GM12878 (cell line): ENCODE measurements at regions not wholly inside any gene's neighbourhood (a gene's known extent, or its start where the extent isn't known, plus 50 kb on each side); places are given as distances from the start of the nearest gene placed in this dataset.

ENCODE experiments used
- ATAC-seq: fragments of 200-7000 bp; cut with Tn5 transposase; 3 replicates; pipeline ENCODE4 v1.9.1; 2020; ENCODE audit warnings: mild to moderate bottlenecking, moderate library complexity
- BruUV-seq: library from RNA; stranded (reverse); fragments of 400-500 nt; replicated peaks from 2 replicates; lab custom pipeline; 2021; lab: Mats Ljungman, UMichigan
- CTCF ChIA-PET: fragments of 300-600 bp; sonication (Branson Sonifier 250); formaldehyde crosslinking; extraction: SDS; loops from one replicate; lab custom pipeline; 2021; ENCODE audit warnings: inconsistent platforms; lab: Yijun Ruan, JAX
- POLR2A ChIA-PET: fragments of 350-600 bp; formaldehyde crosslinking; extraction: SDS; loops from one replicate; lab custom pipeline; 2021; ENCODE audit warnings: inconsistent platforms; lab: Charles Lee
- RAD21 ChIA-PET: fragments of 300-600 bp; sonication (Branson Sonifier 250); formaldehyde crosslinking; loops from one replicate; lab custom pipeline; 2023; ENCODE audit warnings: antibody characterized with exemption; ENCODE audit not compliant: unreplicated experiment; lab: Charles Lee
- SMC1A ChIA-PET: fragments of 300-600 bp; sonication (Branson Sonifier 250); formaldehyde crosslinking; loops from one replicate; lab custom pipeline; 2023; ENCODE audit not compliant: unreplicated experiment, uncharacterized antibody; lab: Charles Lee
- DNase-seq: peaks from one replicate; pipeline ENCODE4 v3.0.0-alpha.2; 2011; ENCODE audit warnings: low read depth, low spot score
- FAIRE-seq: peaks from 3 replicates; lab custom pipeline; 2011; peaks lifted over from hg19 to GRCh38; lab: Jason Lieb, UNC
- H2AFZ ChIP-seq: 2 replicates; pipeline ENCODE4 v1.6.0; 2011; ENCODE audit warnings: low read depth, low read length, control low read depth; ENCODE audit not compliant: control insufficient read depth
- H3K27ac ChIP-seq: 2 replicates; pipeline ENCODE4 v1.5.1; 2011; ENCODE audit warnings: control low read depth; ENCODE audit not compliant: control insufficient read depth, insufficient read depth
- H3K27me3 ChIP-seq, 2 experiments: replicated peaks in 1 of 2; 2 replicates each; pipeline versions ENCODE4 v1.6.0 to v1.6.1; 2011; ENCODE audit warnings: low read length in 1 of 2; ENCODE audit not compliant: control insufficient read depth in 2 of 2, insufficient read depth in 2 of 2
- H3K36me3 ChIP-seq, 2 experiments: 2 replicates each; pipeline ENCODE4 v1.5.1; 2011; ENCODE audit warnings: low read length in 1 of 2; ENCODE audit not compliant: control insufficient read depth in 2 of 2, insufficient read depth in 2 of 2
- H3K4me1 ChIP-seq: 2 replicates; pipeline ENCODE4 v1.6.1; 2011; ENCODE audit warnings: mild to moderate bottlenecking, low read length, moderate library complexity, mixed read lengths; ENCODE audit not compliant: control insufficient read depth, insufficient read depth
- H3K4me2 ChIP-seq: 2 replicates; pipeline ENCODE4 v1.6.0; 2011; ENCODE audit warnings: control low read depth; ENCODE audit not compliant: control insufficient read depth, insufficient read depth
- H3K4me3 ChIP-seq: fragments of 200-600 bp; sonication (generic); 2 replicates; pipeline ENCODE4 v1.5.1; 2016
- H3K79me2 ChIP-seq: 2 replicates; pipeline ENCODE4 v1.6.0; 2011; ENCODE audit warnings: low read length; ENCODE audit not compliant: control insufficient read depth, insufficient read depth
- H3K9ac ChIP-seq: 2 replicates; pipeline ENCODE4 v1.8.0; 2011; ENCODE audit warnings: low read length, control low read depth, mixed read lengths; ENCODE audit not compliant: control insufficient read depth, insufficient read depth
- H3K9me3 ChIP-seq: replicated peaks from 3 replicates; pipeline ENCODE4 v1.5.1; 2011; ENCODE audit warnings: mild to moderate bottlenecking, low read length; ENCODE audit not compliant: control insufficient read depth, insufficient read depth
- H4K20me1 ChIP-seq: 2 replicates; pipeline ENCODE4 v1.6.0; 2011; ENCODE audit not compliant: control insufficient read depth, insufficient read depth
- BACH1 ChIP-seq: fragments of 450-650 bp; IDR thresholded peaks from 2 replicates; pipeline ENCODE4 v1.6.1; 2017; ENCODE audit warnings: mild to moderate bottlenecking, borderline replicate concordance
- BCL11A ChIP-seq: IDR thresholded peaks from 2 replicates; pipeline ENCODE4 v1.6.1; 2011; ENCODE audit warnings: low read depth, low read length
- BHLHE40 ChIP-seq, 2 experiments: fragments of 450-650 bp in 1 of 2; IDR thresholded peaks; 2 replicates each; pipeline ENCODE4 v1.6.1; 2011 to 2017; ENCODE audit warnings: low read depth in 2 of 2, borderline replicate concordance in 1 of 2, improper control_type of control experiment in 1 of 2, low read length in 1 of 2, mild to moderate bottlenecking in 1 of 2
- CREB1 ChIP-seq: IDR thresholded peaks from 2 replicates; pipeline ENCODE4 v1.6.1; 2012; ENCODE audit warnings: low read depth, mild to moderate bottlenecking, inconsistent platforms
- GATAD2B ChIP-seq: fragments of 450-650 bp; conservative IDR thresholded peaks from 2 replicates; pipeline ENCODE4 v1.6.1; 2017; ENCODE audit warnings: low read depth, mild to moderate bottlenecking, moderate library complexity
- IKZF1 ChIP-seq: fragments of 450-650 bp; conservative IDR thresholded peaks from 2 replicates; pipeline ENCODE4 v1.6.1; 2017; ENCODE audit warnings: antibody characterized with exemption, mild to moderate bottlenecking
- KAT2A ChIP-seq: conservative IDR thresholded peaks from 2 replicates; pipeline ENCODE4 v1.6.1; 2011; ENCODE audit warnings: low read depth, low read length; ENCODE audit not compliant: control insufficient read depth
- PML ChIP-seq: IDR thresholded peaks from 2 replicates; pipeline ENCODE4 v1.6.1; 2012; ENCODE audit warnings: low read length, inconsistent platforms
- SMC3 ChIP-seq: IDR thresholded peaks from 2 replicates; pipeline ENCODE4 v1.6.1; 2011; ENCODE audit warnings: low read length, improper control_type of control experiment, borderline replicate concordance
- TCF12 ChIP-seq: IDR thresholded peaks from 2 replicates; pipeline ENCODE4 v1.6.1; 2011; ENCODE audit warnings: low read depth, mild to moderate bottlenecking, low read length
- WGBS: methylation state at CpG from one replicate; pipeline ENCODE4 v1.1.6; 2016; ENCODE audit warnings: low lambda C conversion rate; ENCODE audit not compliant: insufficient replicate concordance, insufficient coverage; ENCODE audit errors: missing lambda C conversion rate; 5-methylcytosine and 5-hydroxymethylcytosine counted together
- in situ Hi-C: fragments of 300-500 bp; cut with MboI; formaldehyde crosslinking; loops from 9 replicates; pipeline ENCODE4 v1.14.3; 2018; ENCODE audit warnings: mixed read lengths
- intact Hi-C: fragments of 100-400 bp; cut with micrococcal nuclease; formaldehyde crosslinking; loops from one replicate; pipeline ENCODE4 v1.14.2; 2022; ENCODE audit not compliant: unreplicated experiment
- TF ChIP-seq, protein P1 (sequence below): fragments of 450-650 bp; IDR thresholded peaks from 2 replicates; pipeline ENCODE4 v1.6.1; 2017; ENCODE audit warnings: mild to moderate bottlenecking, moderate library complexity
- TF ChIP-seq, protein P2 (sequence below): IDR thresholded peaks from 2 replicates; pipeline ENCODE4 v1.6.1; 2012; ENCODE audit warnings: low read length, inconsistent platforms
- TF ChIP-seq, protein P3 (sequence below): fragments of 150-350 bp; IDR thresholded peaks from 2 replicates; pipeline ENCODE4 v1.6.1; 2016; ENCODE audit warnings: low read depth, low read length
- TF ChIP-seq, protein P4 (sequence below): fragments of 450-650 bp; IDR thresholded peaks from 2 replicates; pipeline ENCODE4 v1.6.1; 2017; ENCODE audit warnings: borderline replicate concordance

DNA sequence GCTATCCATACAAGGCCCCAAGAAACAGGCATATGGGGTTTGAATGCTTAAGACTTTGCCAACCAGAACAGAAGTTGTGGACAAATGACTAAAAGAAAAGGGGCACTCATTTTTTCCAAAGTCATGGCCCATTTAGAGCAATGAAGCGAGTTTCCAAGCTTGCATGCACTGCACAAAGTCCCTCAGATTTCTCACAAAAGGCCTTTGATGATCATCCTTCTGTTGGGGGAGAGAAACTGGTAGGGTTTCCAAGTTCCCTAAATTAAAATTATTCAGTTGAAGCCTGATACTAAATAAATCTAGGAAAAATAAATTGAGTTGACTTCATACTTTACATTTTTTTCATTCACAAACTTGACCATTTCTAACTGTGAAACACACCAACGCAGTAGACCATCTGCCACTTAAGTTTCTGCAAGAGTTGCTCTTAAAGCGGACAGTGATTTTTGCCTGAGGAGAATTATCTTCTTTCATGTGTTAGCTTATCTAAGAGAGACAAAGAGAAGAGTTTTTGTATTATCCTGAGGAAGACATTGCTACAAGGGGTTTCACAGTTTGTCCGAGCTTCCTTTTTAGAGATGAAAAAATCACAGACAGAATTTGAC lies 139.2 kb downstream of the SEC16B start:
- RAD21 ChIA-PET: interaction anchor here (1.2 to 1.4 kb wide), 2 partner anchors 9 to 27 kb away, joined by 3 to 4 read pairs; no protein-coding TSS in a partner anchor
- Histone ChIP-seq H3K79me2 (no peaks in the 10 kb centered on the region), H3K36me3 (no peaks in the 10 kb centered on the region), H3K4me2 (no peak overlapping the region), H3K9me3 (no peaks in the 10 kb centered on the region), H4K20me1 (no peaks in the 10 kb centered on the region), H3K27me3 (no peaks in the 10 kb centered on the region), H3K4me3 (no peak overlapping the region), H3K9ac (no peak overlapping the region), H3K27ac (no peak overlapping the region), H2AFZ (no peak overlapping the region), H3K4me1 (no peaks in the 10 kb centered on the region)
- FAIRE-seq (no peak), DNase-seq (no peak), ATAC-seq (no peak)
- CTCF ChIA-PET: interaction anchor here (0.7 to 1.1 kb wide), 2 partner anchors 46 to 83 kb away, joined by 3 read pairs; no protein-coding TSS in a partner anchor
- in situ Hi-C loops: no loop called here
- SMC1A ChIA-PET: interaction anchor here (1.1 to 15.1 kb wide), 4 partner anchors 8 to 39 kb away, joined by 4 to 107 read pairs (median 6); no protein-coding TSS in a partner anchor
- 18% methylated on average over 4 of the region's 4 CpGs for WGBS
- intact Hi-C loops: no loop called here
- POLR2A ChIA-PET: interaction anchor here (1.1 kb wide), 1 partner anchor 13 kb away, joined by 3 read pairs; no protein-coding TSS in a partner anchor
- BruUV-seq: no TSS peak
- TF ChIP-seq TCF12 (no peak), PML (no peak), BHLHE40 (IDR thresholded peaks at IDR 0.05; ENCODE audit: borderline replicate concordance in 1 of 2, low read depth in 2 of 2, low read length in 1 of 2) (no peak), KAT2A (no peak), CREB1 (no peak), IKZF1 (no peak), SMC3 (no peak), BACH1 (no peak), GATAD2B (no peak), BCL11A (no peak)
- TF ChIP-seq, protein P1, sequence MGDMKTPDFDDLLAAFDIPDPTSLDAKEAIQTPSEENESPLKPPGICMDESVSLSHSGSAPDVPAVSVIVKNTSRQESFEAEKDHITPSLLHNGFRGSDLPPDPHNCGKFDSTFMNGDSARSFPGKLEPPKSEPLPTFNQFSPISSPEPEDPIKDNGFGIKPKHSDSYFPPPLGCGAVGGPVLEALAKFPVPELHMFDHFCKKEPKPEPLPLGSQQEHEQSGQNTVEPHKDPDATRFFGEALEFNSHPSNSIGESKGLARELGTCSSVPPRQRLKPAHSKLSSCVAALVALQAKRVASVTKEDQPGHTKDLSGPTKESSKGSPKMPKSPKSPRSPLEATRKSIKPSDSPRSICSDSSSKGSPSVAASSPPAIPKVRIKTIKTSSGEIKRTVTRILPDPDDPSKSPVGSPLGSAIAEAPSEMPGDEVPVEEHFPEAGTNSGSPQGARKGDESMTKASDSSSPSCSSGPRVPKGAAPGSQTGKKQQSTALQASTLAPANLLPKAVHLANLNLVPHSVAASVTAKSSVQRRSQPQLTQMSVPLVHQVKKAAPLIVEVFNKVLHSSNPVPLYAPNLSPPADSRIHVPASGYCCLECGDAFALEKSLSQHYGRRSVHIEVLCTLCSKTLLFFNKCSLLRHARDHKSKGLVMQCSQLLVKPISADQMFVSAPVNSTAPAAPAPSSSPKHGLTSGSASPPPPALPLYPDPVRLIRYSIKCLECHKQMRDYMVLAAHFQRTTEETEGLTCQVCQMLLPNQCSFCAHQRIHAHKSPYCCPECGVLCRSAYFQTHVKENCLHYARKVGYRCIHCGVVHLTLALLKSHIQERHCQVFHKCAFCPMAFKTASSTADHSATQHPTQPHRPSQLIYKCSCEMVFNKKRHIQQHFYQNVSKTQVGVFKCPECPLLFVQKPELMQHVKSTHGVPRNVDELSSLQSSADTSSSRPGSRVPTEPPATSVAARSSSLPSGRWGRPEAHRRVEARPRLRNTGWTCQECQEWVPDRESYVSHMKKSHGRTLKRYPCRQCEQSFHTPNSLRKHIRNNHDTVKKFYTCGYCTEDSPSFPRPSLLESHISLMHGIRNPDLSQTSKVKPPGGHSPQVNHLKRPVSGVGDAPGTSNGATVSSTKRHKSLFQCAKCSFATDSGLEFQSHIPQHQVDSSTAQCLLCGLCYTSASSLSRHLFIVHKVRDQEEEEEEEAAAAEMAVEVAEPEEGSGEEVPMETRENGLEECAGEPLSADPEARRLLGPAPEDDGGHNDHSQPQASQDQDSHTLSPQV: no peak
- TF ChIP-seq, protein P2, sequence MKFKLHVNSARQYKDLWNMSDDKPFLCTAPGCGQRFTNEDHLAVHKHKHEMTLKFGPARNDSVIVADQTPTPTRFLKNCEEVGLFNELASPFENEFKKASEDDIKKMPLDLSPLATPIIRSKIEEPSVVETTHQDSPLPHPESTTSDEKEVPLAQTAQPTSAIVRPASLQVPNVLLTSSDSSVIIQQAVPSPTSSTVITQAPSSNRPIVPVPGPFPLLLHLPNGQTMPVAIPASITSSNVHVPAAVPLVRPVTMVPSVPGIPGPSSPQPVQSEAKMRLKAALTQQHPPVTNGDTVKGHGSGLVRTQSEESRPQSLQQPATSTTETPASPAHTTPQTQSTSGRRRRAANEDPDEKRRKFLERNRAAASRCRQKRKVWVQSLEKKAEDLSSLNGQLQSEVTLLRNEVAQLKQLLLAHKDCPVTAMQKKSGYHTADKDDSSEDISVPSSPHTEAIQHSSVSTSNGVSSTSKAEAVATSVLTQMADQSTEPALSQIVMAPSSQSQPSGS: no peak
- TF ChIP-seq, protein P3, sequence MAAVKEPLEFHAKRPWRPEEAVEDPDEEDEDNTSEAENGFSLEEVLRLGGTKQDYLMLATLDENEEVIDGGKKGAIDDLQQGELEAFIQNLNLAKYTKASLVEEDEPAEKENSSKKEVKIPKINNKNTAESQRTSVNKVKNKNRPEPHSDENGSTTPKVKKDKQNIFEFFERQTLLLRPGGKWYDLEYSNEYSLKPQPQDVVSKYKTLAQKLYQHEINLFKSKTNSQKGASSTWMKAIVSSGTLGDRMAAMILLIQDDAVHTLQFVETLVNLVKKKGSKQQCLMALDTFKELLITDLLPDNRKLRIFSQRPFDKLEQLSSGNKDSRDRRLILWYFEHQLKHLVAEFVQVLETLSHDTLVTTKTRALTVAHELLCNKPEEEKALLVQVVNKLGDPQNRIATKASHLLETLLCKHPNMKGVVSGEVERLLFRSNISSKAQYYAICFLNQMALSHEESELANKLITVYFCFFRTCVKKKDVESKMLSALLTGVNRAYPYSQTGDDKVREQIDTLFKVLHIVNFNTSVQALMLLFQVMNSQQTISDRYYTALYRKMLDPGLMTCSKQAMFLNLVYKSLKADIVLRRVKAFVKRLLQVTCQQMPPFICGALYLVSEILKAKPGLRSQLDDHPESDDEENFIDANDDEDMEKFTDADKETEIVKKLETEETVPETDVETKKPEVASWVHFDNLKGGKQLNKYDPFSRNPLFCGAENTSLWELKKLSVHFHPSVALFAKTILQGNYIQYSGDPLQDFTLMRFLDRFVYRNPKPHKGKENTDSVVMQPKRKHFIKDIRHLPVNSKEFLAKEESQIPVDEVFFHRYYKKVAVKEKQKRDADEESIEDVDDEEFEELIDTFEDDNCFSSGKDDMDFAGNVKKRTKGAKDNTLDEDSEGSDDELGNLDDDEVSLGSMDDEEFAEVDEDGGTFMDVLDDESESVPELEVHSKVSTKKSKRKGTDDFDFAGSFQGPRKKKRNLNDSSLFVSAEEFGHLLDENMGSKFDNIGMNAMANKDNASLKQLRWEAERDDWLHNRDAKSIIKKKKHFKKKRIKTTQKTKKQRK: no peak
- TF ChIP-seq, protein P4, sequence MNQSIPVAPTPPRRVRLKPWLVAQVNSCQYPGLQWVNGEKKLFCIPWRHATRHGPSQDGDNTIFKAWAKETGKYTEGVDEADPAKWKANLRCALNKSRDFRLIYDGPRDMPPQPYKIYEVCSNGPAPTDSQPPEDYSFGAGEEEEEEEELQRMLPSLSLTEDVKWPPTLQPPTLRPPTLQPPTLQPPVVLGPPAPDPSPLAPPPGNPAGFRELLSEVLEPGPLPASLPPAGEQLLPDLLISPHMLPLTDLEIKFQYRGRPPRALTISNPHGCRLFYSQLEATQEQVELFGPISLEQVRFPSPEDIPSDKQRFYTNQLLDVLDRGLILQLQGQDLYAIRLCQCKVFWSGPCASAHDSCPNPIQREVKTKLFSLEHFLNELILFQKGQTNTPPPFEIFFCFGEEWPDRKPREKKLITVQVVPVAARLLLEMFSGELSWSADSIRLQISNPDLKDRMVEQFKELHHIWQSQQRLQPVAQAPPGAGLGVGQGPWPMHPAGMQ: no peak
